Sigmoid colon (tissue), 4 donors: ENCODE measurements at regions not wholly inside any gene's neighbourhood (a gene's known extent, or its start where the extent isn't known, plus 50 kb on each side); places are given as distances from the start of the nearest gene placed in this dataset.

ENCODE experiments used
- CTCF ChIP-seq, 4 experiments: fragments of 450-650 bp in 3 of 4; fragments of 200-600 bp in 1 of 4; IDR thresholded peaks; one replicate each; pipeline ENCODE4 v1.5.1; 2016 to 2019; ENCODE audit warnings: antibody characterized with exemption in 4 of 4, mild to moderate bottlenecking in 3 of 4, moderate library complexity in 2 of 4
- POLR2A ChIP-seq, 2 donors: fragments of 450-650 bp; IDR thresholded peaks; one replicate each; pipeline ENCODE4 v1.6.1; 2016; ENCODE audit warnings: antibody characterized with exemption in 2 of 2, mild to moderate bottlenecking in 2 of 2, moderate library complexity in 2 of 2
- POLR2AphosphoS5 ChIP-seq, 4 donors: sonication (generic); formaldehyde crosslinking; IDR thresholded peaks; one replicate each; pipeline ENCODE4 v1.6.1; 2017; ENCODE audit warnings: antibody characterized with exemption in 4 of 4

GRCh38 chr3:187465503-187465902, 97.3 kb downstream of the RTP4 start:
- no peak for TF ChIP-seq POLR2AphosphoS5 (IDR thresholded peaks at IDR 0.05)
- no peak for TF ChIP-seq CTCF (IDR thresholded peaks at IDR 0.05)
- TF ChIP-seq POLR2A (IDR thresholded peaks at IDR 0.05) = no peak
